ENCODE measurements at regions not wholly inside any gene's neighbourhood (a gene's known extent, or its start where the extent isn't known, plus 50 kb on each side); places are given as distances from the start of the nearest gene placed in this dataset.

DNA sequence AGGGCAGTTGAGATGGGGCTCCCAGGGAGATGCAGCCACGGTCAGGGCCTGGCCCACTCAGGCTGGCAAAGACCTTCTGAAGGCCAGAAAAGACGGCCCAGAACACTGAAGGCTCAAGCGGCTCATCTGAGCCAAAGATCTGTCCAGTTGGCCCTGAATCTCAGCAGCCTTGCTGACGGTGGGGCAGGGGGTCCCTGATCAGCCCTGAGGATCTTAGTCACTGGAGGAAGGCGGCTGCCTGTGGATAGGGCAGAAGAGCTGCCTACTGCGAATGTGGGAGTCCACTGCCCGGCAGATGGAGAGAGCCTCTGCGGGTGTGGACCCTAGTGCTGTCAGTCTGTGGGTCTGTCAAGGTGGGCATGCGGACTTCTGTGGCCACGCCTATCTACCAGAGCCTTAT, 1738.2 kb downstream of the TP53TG3F start:
- TF ChIP-seq, protein P1, sequence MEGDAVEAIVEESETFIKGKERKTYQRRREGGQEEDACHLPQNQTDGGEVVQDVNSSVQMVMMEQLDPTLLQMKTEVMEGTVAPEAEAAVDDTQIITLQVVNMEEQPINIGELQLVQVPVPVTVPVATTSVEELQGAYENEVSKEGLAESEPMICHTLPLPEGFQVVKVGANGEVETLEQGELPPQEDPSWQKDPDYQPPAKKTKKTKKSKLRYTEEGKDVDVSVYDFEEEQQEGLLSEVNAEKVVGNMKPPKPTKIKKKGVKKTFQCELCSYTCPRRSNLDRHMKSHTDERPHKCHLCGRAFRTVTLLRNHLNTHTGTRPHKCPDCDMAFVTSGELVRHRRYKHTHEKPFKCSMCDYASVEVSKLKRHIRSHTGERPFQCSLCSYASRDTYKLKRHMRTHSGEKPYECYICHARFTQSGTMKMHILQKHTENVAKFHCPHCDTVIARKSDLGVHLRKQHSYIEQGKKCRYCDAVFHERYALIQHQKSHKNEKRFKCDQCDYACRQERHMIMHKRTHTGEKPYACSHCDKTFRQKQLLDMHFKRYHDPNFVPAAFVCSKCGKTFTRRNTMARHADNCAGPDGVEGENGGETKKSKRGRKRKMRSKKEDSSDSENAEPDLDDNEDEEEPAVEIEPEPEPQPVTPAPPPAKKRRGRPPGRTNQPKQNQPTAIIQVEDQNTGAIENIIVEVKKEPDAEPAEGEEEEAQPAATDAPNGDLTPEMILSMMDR (IDR thresholded peaks at IDR 0.05; ENCODE audit: insufficient read depth, low read depth, low read length): no peak
- TF ChIP-seq EZH2 (IDR thresholded peaks at IDR 0.05; ENCODE audit: insufficient read depth, low read length): no peak

Data from astrocyte (in vitro differentiated cells and primary cell).